ENCODE measurements at regions not wholly inside any gene's neighbourhood (a gene's known extent, or its start where the extent isn't known, plus 50 kb on each side); places are given as distances from the start of the nearest gene placed in this dataset.

DNA sequence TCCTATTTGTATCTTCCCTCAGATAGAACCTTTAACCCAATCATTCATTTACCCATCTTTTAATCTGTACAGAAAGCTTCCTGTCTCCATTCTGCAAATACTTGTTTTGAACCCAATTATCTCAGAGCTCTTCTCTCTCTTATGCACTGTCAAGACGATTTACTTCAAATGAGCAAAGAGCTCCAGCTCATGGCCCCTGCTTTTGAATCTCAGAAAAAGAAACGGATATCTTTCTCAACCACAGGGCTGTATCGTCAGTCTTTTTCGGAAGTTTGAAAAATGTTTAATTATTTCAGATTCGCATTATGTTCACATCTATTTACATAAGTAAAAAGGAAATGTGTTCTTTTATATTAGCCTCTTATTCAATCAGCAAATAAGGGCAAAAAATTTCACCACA, 322.7 kb upstream of the NBEA start:
- Histone ChIP-seq H3K27me3 (replicated peaks; ENCODE audit: control insufficient read depth, insufficient read depth, low read length) (no peaks in the 10 kb centered on the region), H3K4me3 (replicated peaks; ENCODE audit: low read depth, low read length) (no peak overlapping the region), H3K36me3 (ENCODE audit: control insufficient read depth, insufficient read depth, low read length) (no peaks in the 10 kb centered on the region)
- no peak for TF ChIP-seq CTCF (IDR thresholded peaks at IDR 0.05; ENCODE audit: insufficient read depth, low read length, poor library complexity, severe bottlenecking)
- no peak for DNase-seq (ENCODE audit: extremely low read depth, insufficient read length)

DNA sequence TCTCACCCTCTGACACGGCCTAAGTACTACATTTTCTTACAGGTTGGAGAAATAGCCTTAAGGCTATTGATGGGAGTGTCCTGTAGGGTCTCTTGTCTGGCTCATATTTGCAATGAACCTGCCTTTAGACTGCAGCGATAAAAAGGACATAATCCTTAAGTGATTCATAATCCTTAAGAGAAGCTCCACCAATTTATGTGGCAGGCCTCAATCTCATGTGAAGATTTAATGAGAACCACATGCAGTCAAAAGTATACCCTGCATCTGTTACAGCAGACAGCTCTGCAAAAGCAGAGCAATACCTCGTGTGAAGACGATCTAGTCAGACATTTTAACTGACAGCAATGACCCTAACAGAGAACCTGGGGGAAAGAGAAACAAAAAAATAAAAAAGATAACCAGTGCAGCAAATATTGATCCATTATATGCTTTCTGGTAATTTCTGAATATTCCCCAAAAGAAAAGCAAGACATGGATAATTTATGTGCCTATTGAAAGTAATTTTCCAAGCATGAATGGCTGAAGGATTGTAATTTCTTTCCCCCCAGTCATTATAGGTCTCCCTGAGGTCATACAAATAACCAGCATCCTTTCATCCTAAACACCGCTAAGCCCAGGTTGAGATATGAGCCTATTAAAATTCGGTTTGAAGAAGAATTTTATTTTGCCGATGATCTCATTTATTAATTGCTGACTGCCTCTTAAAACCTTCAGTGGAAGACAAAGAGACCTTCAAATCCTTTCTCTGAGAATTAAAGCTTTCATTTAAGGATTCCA, 321.8 kb upstream of the NBEA start:
- no peaks in the 10 kb centered on the region for H3K36me3 ChIP-seq (ENCODE audit: control insufficient read depth, insufficient read depth, low read length)
- TF ChIP-seq CTCF (IDR thresholded peaks at IDR 0.05; ENCODE audit: insufficient read depth, low read length, poor library complexity, severe bottlenecking) = no peak
- no peaks in the 10 kb centered on the region for H3K27me3 ChIP-seq (replicated peaks; ENCODE audit: control insufficient read depth, insufficient read depth, low read length)
- DNase-seq (ENCODE audit: extremely low read depth, insufficient read length) = no peak
- H3K4me3 ChIP-seq (replicated peaks; ENCODE audit: low read depth, low read length) = no peak overlapping the region

DNA sequence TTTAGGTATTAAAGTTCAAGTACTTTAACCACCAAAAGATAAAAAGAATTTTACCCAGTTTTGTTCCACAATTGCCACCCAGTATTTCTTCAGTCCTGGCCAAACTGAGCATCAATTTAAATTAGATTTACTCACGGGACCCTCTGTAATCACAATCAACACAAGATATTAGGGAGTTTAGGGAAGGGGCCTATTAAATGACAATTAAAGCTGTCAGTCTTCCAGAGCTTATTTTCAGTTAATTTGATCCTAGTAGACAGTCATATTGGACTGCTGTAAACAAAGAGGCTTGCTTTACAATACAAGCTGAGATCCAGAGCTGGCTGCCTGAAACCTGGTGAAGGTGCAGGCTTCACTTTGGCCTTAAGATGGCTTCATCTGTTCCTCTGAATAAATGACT, 321.2 kb upstream of the NBEA start:
- no peak for DNase-seq (ENCODE audit: extremely low read depth, insufficient read length)
- Histone ChIP-seq H3K36me3 (ENCODE audit: control insufficient read depth, insufficient read depth, low read length) (no peaks in the 10 kb centered on the region), H3K27me3 (replicated peaks; ENCODE audit: control insufficient read depth, insufficient read depth, low read length) (no peaks in the 10 kb centered on the region), H3K4me3 (replicated peaks; ENCODE audit: low read depth, low read length) (no peak overlapping the region)
- TF ChIP-seq CTCF (IDR thresholded peaks at IDR 0.05; ENCODE audit: insufficient read depth, low read length, poor library complexity, severe bottlenecking) = no peak

GRCh38 chr13:34623331-34623730, 318.7 kb upstream of the NBEA start:
- DNase-seq (ENCODE audit: extremely low read depth, insufficient read length) = no peak
- no peak for TF ChIP-seq CTCF (IDR thresholded peaks at IDR 0.05; ENCODE audit: insufficient read depth, low read length, poor library complexity, severe bottlenecking)
- no peaks in the 10 kb centered on the region for H3K27me3 ChIP-seq (replicated peaks; ENCODE audit: control insufficient read depth, insufficient read depth, low read length)
- no peak overlapping the region for H3K4me3 ChIP-seq (replicated peaks; ENCODE audit: low read depth, low read length)
- no peaks in the 10 kb centered on the region for H3K36me3 ChIP-seq (ENCODE audit: control insufficient read depth, insufficient read depth, low read length)

DNA sequence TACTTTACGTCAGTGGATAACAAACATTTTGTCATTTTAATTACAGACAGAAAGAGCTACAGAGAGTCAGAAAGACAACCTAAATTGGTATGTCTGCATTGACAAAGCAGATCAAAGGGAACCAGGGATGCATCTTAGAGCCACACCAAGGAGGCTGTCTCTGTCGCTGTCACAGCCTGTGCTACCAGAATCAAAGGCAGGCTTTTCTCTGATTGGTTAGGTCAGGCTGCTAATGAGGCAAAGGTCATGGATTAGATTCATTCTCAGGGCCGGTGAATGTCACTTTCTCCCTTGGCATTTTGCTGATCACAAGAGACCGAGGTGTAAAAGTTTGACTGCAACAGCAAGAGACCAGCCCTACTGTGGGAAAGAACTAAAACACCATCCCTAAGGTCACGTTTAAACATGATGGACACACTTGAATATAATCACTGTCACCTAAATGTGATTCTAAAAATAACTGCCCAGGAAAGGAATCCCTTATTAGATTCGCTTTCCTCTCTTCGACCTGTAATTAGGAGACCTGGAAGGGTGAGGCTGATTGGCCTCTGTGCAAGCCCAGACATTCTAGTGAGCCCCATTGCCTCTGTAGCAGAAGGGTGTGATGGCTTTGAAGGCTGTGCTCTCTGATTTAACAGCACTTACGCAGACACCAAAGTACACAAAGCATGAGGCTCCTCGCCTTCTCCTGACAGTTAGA, 314.4 kb upstream of the NBEA start:
- H3K36me3 ChIP-seq (ENCODE audit: control insufficient read depth, insufficient read depth, low read length) = no peaks in the 10 kb centered on the region
- no peaks in the 10 kb centered on the region for H3K27me3 ChIP-seq (replicated peaks; ENCODE audit: control insufficient read depth, insufficient read depth, low read length)
- no peak for DNase-seq (ENCODE audit: extremely low read depth, insufficient read length)
- TF ChIP-seq CTCF (IDR thresholded peaks at IDR 0.05; ENCODE audit: insufficient read depth, low read length, poor library complexity, severe bottlenecking) = no peak
- H3K4me3 ChIP-seq (replicated peaks; ENCODE audit: low read depth, low read length) = no peak overlapping the region
